MV-4-11 (cell line): ENCODE measurements at regions not wholly inside any gene's neighbourhood (a gene's known extent, or its start where the extent isn't known, plus 50 kb on each side); places are given as distances from the start of the nearest gene placed in this dataset.
A peak's percentile ranks its signal among the peaks of the same experiment; 100 is the strongest.

Experiments
- DNase-seq: peaks from one replicate; lab custom pipeline; 2025; lab: John Stamatoyannopoulos, UW

- no peak for DNase-seq
Observed at GRCh38 chr12:22900401-22900800, 275.4 kb downstream of the ETNK1 start.

GRCh38 chr12:22904485-22904884, 279.5 kb downstream of the ETNK1 start:
- no peak for DNase-seq

GRCh38 chr12:22916241-22916640, 291.3 kb downstream of the ETNK1 start:
- no peak for DNase-seq

GRCh38 chr12:22916815-22917214, 291.8 kb downstream of the ETNK1 start:
- DNase-seq = no peak

- no peak for DNase-seq
Observed at GRCh38 chr12:22919883-22920282, 294.9 kb downstream of the ETNK1 start.

GRCh38 chr12:22923768-22924167, 298.8 kb downstream of the ETNK1 start:
- no peak for DNase-seq

DNA sequence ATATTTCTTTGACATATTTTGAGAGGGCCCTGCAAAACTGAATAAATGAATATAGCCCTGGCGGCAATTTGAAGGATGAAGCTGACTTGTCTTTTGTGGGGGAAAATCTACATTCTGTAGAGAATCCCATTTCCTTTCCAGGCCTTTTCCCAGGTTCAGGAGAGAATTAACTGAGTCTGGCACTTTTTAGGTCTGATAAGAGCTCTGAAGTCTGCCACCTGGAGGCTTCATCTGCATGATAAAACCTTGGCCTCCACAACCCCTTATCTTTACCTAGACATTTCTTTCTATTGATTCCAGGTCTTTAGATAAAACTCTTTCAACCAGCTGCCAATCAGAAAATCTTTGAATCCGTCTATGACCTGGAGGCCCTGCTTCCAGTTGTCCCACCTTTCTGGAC, 299.4 kb downstream of the ETNK1 start:
- no peak for DNase-seq

DNA sequence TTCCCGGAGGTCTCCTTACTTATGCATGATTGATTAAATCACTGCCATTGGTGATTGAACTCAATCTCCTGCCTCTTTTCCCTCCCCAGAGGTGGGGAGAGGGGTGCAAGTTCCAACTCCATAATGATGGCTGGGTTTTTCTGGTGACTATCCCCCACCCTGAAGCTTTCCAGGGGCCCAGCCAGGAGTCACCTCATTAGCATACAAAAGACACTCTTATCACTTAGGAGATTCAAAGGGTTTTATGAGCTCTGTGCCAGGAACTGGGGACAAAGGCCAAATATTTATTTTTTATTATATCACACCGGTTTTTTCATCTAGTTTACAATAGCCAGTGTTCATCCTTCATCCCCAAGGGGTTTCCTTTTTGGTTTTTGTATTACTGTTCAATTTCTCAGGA, 300.7 kb downstream of the ETNK1 start:
- no peak for DNase-seq

- DNase-seq = no peak
Observed at GRCh38 chr12:22932431-22932830, 307.5 kb downstream of the ETNK1 start.

- peak; percentile 27 for DNase-seq
Observed at GRCh38 chr12:22935090-22935489, 310.1 kb downstream of the ETNK1 start.

DNA sequence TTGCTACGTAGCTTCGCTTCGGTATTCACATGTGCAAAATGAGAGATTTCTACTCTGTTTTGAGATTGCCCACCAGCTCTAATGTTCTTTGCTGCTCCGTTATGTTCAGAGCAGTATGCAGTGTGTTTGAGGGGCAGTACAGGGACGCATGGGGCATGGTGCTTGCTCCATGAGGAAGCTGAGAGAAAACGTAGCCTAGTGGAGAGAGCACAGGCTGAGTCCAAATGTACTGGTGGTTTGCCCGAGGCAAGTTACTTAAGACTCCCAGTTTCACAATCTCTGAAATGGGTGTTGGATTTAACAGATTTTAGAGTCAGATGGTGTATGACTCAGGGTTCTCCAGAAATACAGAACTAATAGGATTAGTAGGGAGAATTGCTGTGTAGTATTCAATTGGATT, 310.5 kb downstream of the ETNK1 start:
- peak; percentile 25 for DNase-seq

DNA sequence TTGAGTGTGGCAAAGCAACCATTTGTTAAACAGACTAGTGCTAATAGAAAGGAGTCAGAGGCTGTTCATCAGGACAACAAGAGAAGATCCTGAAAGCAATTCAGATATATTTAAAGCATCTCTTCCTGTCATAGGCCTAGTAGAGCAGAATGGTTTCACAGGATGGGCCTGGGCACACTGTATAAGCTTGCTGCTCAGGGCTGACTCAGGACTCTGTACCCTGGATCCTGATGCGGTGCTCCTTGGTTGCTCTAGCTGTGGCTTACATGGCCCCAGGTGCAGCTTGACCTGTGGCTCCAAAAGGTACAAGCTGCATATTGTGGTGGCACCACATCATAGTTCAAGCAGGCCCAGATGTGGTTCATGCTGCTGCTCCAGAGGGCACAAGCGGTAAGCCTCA, 313.4 kb downstream of the ETNK1 start:
- no peak for DNase-seq

DNA sequence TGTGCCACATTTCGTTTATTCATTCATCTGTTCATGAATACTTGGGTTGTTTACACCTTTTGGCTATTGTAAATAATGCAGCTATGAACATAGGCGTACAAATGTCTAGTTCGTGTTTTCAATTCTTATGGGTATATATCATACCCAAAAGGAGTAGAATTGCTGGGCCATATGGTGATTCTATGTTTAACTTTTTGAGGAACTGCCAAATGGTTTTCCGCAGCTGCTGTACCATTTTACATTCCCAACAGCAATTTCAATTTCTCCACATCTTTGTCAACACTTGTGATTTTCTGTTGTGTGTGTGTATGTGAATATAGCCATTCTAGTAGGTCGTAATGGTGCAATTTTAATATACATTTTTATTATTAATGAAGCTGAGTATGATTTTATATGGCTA, 326.2 kb downstream of the ETNK1 start:
- DNase-seq = no peak

DNA sequence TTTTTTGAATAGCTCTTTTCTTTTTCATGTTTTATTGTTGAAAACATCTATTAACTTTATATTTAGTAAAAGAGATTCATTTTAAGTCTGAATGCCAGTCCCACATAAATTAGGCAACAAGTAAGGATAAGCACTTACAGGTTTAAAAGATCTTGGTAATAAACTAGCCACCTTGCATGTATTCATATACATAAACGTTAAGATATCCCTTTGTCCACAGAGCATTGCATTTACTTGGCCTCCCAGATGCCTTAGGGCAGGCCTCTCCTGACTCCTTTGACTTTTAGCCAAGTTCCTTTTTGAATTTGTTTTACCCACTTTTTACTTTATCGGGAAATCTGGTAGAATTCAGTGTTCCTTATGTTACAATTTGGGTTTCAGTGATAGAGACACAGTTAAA, 331.7 kb downstream of the ETNK1 start:
- no peak for DNase-seq

DNA sequence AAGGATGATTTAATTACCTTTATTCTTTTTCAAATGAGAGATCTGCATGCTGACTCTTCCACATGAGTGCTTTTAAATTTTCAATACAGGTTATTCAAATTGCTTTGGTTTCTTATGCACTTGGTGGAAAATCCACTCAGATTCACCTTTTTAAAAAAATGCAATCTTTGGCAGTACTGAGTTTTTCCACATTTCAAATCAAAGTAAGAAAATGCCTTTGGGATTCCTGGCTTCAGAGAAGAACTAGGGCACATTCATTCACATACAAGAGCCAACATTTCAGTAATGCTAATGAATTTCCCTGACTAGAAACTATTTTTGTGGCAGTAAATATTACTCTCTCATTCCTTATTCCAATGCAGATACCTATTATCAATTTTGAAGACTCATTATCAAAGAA, 342.2 kb downstream of the ETNK1 start:
- no peak for DNase-seq

- no peak for DNase-seq
Observed at GRCh38 chr12:22969521-22969920, 344.6 kb downstream of the ETNK1 start.

GRCh38 chr12:22971247-22971646, 346.3 kb downstream of the ETNK1 start:
- no peak for DNase-seq

DNA sequence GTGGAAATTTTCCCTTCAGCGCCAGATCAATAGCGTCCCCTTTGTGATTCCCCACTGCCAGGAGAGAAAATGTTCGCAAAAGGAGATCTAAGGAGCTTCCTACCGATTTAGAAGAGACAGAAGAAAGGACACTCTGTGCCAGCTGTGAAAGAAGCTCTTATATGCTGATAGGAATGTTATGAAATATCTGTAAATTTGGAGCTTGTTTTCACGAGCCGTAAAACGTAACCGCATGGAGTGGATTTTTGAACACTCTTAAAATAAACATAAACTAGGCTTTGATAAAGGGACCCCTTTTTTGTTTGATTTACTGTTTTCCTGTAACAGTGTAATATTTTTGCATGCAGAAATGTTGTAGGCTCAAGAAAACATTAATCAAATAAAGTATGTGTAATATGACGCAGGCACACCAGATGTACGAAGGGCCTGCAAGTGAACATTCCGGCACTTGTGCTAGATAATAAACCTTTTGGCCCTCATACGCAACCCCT, 346.8 kb downstream of the ETNK1 start:
- no peak for DNase-seq

DNA sequence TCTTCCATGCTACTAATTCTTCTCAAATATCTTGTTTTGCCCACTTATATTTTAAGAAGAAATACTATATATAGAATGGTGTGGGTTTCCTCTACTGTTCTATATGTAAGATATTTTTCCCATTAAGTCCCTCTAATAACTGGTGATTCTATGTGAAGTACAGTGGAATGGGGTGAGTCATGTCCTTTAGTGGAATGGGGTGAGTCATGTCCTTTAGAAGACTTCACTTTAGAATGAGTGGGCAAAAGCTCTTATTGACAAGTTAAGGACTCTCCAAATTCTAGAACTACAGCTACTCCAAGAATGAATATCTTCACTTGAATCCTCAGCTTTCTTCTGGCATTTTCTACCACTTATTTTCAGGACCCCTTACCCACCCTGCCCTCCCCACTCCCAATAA, 349.9 kb downstream of the ETNK1 start:
- no peak for DNase-seq

DNA sequence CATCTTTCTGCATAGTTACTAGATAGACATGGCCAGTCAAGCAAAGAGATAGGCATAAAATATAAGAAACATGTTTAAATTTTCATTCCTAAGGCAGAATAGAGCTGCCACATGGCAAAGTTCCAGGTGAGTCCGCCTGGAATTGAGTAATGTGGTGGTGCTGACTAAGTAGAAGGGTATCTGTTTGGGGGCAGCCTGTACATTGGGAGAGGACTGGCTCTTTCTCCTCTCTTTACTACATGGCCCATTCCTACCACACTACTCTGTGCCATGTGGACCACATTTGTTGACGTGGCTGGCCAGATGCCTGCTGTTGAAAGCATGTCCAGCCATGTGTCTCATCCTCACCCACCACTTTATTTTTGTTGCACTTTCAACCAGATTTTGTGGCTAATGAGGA, 354.0 kb downstream of the ETNK1 start:
- DNase-seq = no peak

GRCh38 chr12:22979854-22980469, 355.0 kb downstream of the ETNK1 start:
- DNase-seq = no peak

DNA sequence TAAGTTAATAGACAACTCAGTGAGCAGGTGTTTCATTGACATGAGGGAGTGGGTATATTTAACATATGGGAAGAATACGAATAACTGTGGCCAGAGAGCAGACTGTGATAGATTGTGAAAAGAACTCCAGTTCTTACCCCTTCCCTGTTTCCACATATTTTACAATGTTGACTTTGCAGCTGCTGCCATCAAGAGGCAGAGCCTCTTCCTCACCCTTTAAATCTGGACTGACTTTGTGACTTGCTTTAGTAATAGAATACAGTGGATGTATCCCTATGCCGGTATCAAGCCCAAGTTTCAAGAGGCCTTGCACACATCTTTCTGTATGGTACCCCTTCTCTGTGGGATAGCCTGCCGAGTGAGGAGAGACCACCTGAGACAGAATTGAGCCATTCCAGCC, 356.7 kb downstream of the ETNK1 start:
- DNase-seq = no peak

DNA sequence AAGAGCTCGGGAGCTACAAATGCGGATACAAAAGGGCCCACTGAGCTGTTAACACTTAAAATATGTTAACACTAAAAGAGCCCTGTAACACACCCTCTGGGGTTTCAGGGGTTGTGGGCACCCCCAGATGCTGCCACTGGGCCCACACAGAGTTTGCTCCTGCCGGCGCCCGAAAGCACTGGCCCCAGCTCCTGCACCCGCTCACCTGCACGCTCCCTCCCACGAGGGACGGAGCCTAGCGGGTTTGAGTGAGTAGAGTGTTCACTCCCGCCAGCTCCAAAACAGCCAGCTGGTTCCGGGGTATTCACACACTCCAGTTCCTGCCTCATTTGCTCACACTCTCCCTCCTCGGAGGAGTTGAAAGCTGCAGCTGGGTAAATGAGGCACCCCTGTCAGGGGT, 357.7 kb downstream of the ETNK1 start:
- DNase-seq = no peak

DNA sequence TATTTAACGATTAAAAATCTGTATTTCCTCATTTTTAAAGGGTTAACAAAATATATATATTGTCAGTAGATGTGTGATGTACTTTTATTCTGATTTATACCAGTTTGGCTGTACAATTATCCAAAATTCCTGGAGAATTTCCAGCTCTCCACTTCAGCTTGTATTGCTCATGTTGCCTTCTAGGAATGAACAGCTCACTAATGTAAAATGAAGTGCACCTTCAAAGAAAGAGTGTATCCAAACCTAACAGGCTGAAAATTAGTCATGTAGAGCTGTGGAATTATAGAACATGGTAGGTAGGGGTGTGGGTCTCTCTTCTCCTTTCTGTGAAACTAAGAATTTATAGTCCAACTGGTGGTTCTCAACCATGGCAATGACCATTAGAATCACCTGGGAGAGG, 362.0 kb downstream of the ETNK1 start:
- DNase-seq = no peak

DNA sequence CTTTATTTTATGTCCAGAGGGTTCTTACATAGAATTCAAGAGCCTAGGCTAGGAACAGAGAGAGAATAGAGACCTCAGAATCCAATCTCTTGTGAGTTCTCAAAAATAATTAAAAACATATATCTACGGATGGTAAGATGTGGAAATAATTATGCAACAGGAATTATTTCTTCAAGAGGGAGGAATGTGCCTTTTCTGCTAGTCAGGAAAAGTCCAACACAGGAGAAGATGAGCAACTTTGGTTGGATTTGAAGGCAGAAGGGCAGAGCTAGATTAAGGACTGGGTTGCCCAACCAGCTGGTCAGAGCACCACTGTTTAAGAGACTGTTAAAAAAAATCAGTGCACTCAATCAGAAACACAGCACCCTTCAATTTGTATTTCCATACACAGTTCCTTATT, 365.5 kb downstream of the ETNK1 start:
- DNase-seq = no peak
